ENCODE measurements at regions not wholly inside any gene's neighbourhood (a gene's known extent, or its start where the extent isn't known, plus 50 kb on each side); places are given as distances from the start of the nearest gene placed in this dataset.

DNA sequence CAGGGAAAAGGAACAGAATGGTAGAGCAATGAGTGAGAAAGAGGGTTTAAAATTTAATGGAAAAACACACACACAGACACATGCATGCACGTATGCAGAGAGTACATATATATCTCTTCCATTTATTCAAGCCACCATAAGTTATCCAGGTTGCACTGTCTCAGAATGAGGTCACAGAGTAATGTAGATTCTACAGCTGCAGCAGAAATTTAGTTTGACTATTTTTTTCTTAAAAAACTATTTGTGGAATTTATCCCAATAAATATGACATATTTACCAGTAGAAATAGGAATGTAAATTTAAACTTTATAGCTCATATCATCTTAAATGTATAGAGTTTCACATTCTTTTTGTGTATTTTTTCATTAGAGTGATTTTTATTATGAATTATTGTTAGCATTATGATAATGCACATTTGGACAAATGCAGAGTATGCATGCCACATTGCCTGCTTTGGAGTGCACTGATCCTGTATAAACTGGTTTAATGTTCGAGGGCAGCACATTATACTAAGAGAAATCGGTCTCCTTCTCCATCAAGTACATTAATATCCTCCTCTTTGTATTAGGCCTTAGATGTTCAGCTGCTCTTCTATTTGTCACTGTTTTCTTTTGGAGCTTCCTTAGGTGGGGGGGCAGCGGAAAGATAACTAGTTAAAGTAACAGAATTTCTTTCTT is 216.3 kb upstream of the TARS1 start:
- TF ChIP-seq, protein P1, sequence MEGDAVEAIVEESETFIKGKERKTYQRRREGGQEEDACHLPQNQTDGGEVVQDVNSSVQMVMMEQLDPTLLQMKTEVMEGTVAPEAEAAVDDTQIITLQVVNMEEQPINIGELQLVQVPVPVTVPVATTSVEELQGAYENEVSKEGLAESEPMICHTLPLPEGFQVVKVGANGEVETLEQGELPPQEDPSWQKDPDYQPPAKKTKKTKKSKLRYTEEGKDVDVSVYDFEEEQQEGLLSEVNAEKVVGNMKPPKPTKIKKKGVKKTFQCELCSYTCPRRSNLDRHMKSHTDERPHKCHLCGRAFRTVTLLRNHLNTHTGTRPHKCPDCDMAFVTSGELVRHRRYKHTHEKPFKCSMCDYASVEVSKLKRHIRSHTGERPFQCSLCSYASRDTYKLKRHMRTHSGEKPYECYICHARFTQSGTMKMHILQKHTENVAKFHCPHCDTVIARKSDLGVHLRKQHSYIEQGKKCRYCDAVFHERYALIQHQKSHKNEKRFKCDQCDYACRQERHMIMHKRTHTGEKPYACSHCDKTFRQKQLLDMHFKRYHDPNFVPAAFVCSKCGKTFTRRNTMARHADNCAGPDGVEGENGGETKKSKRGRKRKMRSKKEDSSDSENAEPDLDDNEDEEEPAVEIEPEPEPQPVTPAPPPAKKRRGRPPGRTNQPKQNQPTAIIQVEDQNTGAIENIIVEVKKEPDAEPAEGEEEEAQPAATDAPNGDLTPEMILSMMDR (IDR thresholded peaks at IDR 0.05): no peak

DNA sequence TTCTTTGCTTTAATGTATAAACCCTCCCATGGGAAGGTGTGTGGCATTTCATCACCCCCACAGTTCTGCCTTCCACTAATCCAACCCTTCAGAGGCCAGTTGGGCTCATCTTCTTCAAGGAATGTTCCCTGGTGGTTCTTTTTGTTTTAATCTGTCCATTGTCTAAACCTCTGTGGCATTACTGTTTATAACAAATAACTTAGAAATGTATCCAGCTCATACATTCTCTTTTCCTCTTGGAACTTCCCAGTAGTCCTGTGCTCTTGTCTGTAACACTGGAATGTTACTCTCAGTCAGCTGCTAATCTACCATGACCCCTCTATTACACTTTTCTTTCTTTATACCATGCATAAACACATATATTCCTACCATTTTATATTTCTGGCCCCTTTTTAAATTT is 213.5 kb upstream of the TARS1 start:
- TF ChIP-seq, protein P1 (IDR thresholded peaks at IDR 0.05): no peak

DNA sequence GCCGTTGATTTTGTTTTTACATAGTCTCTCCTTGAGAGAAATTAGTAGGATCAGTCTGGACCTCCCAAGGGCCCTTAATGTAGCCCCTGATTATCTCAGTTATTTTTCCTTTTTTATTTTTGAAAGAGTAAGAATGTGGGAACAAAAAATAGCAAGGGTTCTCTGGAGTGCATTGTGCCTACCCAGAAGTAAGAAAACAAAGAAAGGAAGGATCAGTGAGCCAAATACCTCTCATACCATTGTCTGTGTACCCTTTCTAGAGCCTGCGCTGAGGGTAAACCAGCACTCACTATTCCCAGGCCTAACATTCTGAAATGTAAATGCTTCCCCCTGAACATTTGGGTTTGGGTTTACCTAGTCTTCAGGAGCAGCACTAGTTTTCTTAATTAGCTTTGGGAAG is 213.0 kb upstream of the TARS1 start:
- TF ChIP-seq, protein P1 (IDR thresholded peaks at IDR 0.05): no peak

DNA sequence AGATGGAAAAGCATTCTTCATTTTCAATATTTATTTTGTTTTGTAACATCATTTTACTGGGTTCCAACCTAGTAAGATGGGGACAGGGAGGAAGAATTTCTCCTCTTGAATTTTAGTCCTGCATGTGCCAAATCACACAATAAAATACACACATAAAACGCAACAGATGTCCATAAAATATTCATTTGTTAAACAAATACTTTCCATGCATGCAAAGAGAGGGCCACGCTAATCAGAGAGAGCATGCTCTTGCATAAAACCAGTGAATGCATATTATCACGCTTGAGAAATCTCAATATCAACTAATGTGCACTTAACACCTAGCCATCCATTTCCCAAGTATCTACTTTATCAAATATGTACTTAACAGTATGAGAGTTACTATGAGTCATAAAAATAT is 212.6 kb upstream of the TARS1 start:
- TF ChIP-seq, protein P1 (IDR thresholded peaks at IDR 0.05): no peak

DNA sequence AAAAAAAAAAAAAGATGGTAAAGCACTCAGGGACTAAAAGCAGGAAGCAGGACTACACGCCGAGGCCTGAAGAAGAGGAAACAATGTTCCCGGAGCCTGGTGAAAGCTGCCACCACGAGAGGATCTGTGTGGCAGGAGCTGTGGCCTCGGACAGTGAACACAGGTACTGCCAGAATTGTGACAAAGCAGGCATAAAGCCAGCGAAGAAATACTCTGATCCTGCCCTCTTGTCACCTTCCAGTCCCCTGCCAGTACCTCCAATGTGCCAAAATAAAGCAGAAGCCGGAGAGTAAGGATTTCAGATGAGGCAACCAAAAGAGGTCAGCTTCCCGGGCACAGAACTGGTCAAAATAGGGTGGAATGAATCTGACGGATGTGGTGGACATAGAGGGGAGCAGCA is 211.5 kb upstream of the TARS1 start:
- TF ChIP-seq, protein P1 (IDR thresholded peaks at IDR 0.05): no peak

DNA sequence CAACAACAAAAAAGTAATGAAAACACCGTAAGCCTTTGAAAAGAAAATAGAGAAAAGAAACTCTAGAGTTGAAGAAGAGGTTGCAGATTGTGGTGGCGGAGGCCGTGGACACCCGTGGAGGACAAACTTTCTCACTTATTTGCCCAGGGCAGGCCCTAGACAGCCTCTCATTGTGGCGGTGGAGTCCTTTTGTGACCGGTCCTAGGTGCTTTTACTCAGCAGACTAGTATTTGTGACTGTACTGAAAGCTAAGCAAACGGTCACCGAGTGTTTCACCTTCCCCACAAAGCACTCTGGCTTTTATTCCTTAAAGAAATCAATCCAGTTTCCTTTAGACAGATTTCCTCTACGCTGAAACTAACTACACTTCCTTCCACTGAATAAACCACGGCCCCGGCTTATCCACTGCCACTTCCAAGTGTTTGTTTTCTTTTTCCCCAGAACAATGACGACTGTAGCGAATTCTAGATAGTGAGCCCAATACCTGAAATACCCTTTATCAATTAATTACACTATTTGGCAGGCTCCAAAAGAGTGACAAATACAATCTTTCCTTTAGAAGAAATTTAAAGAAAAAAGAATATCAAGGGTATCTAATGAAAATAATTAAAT is 210.2 kb upstream of the TARS1 start:
- TF ChIP-seq, protein P1 (IDR thresholded peaks at IDR 0.05): no peak

DNA sequence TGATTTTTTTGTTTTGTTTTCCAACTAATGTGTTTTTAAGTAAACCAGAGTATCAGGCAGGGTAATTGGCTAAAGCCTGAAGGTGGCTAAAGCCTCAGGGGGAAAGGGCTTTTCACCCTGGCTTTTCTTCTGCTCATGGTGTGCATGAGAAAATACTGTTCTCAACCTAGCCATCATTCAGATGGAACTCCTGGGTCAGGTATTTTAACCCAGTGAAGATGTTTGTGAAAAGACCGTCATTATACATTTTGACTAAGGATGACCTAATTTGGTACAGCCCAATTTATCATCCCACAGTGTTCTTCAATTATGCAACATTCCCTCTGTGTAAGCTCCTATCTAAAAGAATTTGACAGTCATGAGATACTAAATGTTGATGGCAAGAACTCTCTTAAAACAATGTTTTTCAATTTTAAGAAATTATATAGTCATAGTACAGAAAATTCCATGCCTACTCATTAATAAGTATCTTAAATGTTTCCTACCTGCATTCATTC is 209.5 kb upstream of the TARS1 start:
- TF ChIP-seq, protein P1 (IDR thresholded peaks at IDR 0.05): no peak
